BLaER1 (cell line): ENCODE measurements at regions not wholly inside any gene's neighbourhood (a gene's known extent, or its start where the extent isn't known, plus 50 kb on each side); places are given as distances from the start of the nearest gene placed in this dataset.

Experiments
- H3K27ac ChIP-seq: shearing (Covaris generic); formaldehyde crosslinking; 2 replicates; pipeline ENCODE4 v1.8.1; 2022
- H3K27me3 ChIP-seq: shearing (Covaris generic); formaldehyde crosslinking; 2 replicates; pipeline ENCODE4 v1.8.1; 2022
- H3K36me3 ChIP-seq: shearing (Covaris generic); formaldehyde crosslinking; 2 replicates; pipeline ENCODE4 v1.8.1; 2022
- H3K4me1 ChIP-seq: shearing (Covaris generic); formaldehyde crosslinking; 2 replicates; pipeline ENCODE4 v1.8.1; 2022
- H3K4me2 ChIP-seq: shearing (Covaris generic); formaldehyde crosslinking; 2 replicates; pipeline ENCODE4 v1.8.1; 2022
- H3K4me3 ChIP-seq: shearing (Covaris generic); formaldehyde crosslinking; 2 replicates; pipeline ENCODE4 v1.8.1; 2022
- H3K9ac ChIP-seq: shearing (Covaris generic); formaldehyde crosslinking; 2 replicates; pipeline ENCODE4 v1.8.1; 2022
- H3K9me3 ChIP-seq: shearing (Covaris generic); formaldehyde crosslinking; 2 replicates; pipeline ENCODE4 v1.8.1; 2022
- H4K20me1 ChIP-seq: shearing (Covaris generic); formaldehyde crosslinking; 2 replicates; pipeline ENCODE4 v1.8.1; 2022
- Cebpa-rat ChIP-seq: shearing (Covaris generic); IDR thresholded peaks from 2 replicates; pipeline ENCODE4 v1.8.1; 2022

DNA sequence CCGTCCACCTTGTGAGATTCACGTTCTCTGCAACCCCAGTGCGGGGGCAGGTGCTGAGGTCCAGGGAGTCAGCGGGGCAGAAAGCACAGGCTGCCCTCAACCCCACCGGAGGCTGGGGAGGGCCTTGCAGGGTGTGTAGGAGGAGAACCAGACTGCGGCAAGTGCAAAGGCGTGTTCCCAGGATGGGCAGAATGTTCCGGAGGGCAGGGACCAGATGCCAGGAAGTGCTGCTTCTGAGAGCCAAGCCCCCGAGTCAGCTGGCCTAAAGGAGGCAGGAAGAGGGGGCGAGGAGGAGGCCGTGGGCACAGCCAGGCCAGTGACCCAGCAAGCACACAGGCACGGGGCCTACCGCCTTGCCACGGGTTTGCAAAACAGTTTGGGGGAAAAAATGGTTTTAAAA lies 193.8 kb upstream of the AJAP1 start:
- Histone ChIP-seq H3K4me1 (peaks cover 4% of the 10 kb centered on the region), H3K9ac (no peak overlapping the region), H4K20me1 (no peaks in the 10 kb centered on the region), H3K36me3 (no peaks in the 10 kb centered on the region), H3K9me3 (peaks cover 44% of the 10 kb centered on the region), H3K4me3 (no peak overlapping the region), H3K4me2 (no peak overlapping the region), H3K27me3 (no peaks in the 10 kb centered on the region), H3K27ac (no peak overlapping the region)
- no peak for TF ChIP-seq Cebpa-rat

- no peak overlapping the region for H3K27ac ChIP-seq
- no peaks in the 10 kb centered on the region for H4K20me1 ChIP-seq
- no peaks in the 10 kb centered on the region for H3K36me3 ChIP-seq
- H3K4me3 ChIP-seq, result no peak overlapping the region
- no peaks in the 10 kb centered on the region for H3K4me1 ChIP-seq
- no peaks in the 10 kb centered on the region for H3K27me3 ChIP-seq
- H3K4me2 ChIP-seq, result no peak overlapping the region
- H3K9me3 ChIP-seq, result peaks cover 32% of the 10 kb centered on the region
- H3K9ac ChIP-seq, result no peak overlapping the region
- no peak for TF ChIP-seq Cebpa-rat
Measured at GRCh38 chr1:4461726-4462290, 192.6 kb upstream of the AJAP1 start.

GRCh38 chr1:4462831-4463484 lies 191.5 kb upstream of the AJAP1 start:
- Histone ChIP-seq H3K27ac (no peak overlapping the region), H3K4me1 (no peaks in the 10 kb centered on the region), H3K4me3 (no peak overlapping the region), H3K9ac (no peak overlapping the region), H3K9me3 (peaks cover 21% of the 10 kb centered on the region), H3K4me2 (no peak overlapping the region), H3K27me3 (no peaks in the 10 kb centered on the region), H4K20me1 (no peaks in the 10 kb centered on the region), H3K36me3 (no peaks in the 10 kb centered on the region)
- no peak for TF ChIP-seq Cebpa-rat

DNA sequence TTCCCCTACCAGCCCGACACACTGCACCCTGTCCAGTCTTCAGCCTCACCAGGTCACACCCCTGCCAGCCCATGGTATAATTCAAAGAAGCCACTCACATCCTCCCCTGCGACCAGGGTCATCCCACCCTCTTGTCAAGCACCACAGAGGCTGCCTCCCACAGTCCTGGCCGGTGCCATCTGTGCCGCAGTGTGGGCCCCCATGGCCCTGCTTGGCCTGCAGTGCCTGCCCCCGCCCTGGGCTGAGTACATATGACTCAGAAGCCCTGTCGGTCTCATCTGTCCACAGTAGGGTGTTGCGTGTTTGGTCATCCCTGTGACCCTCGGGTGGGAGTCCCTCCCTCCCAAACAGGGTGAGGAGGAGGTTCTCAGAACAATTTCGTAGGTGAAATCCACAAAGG lies 190.8 kb upstream of the AJAP1 start:
- H3K27me3 ChIP-seq, result no peaks in the 10 kb centered on the region

GRCh38 chr1:4464478-4464877 lies 189.9 kb upstream of the AJAP1 start:
- Histone ChIP-seq H3K4me1 (no peaks in the 10 kb centered on the region), H3K9ac (no peak overlapping the region), H3K27ac (no peak overlapping the region), H3K9me3 (peaks cover 5% of the 10 kb centered on the region), H3K27me3 (no peaks in the 10 kb centered on the region), H3K36me3 (no peaks in the 10 kb centered on the region), H3K4me2 (no peak overlapping the region), H3K4me3 (no peak overlapping the region), H4K20me1 (no peaks in the 10 kb centered on the region)
- TF ChIP-seq Cebpa-rat, result no peak

More for the DNA sequence above, 190.8 kb upstream of the AJAP1 start:
- no peak overlapping the region for H3K27ac ChIP-seq
- no peak overlapping the region for H3K4me3 ChIP-seq
- no peak overlapping the region for H3K9ac ChIP-seq
- TF ChIP-seq Cebpa-rat, result no peak
- H3K4me2 ChIP-seq, result no peak overlapping the region
- H4K20me1 ChIP-seq, result no peaks in the 10 kb centered on the region
- H3K9me3 ChIP-seq, result peaks cover 14% of the 10 kb centered on the region
- H3K36me3 ChIP-seq, result no peaks in the 10 kb centered on the region
- no peaks in the 10 kb centered on the region for H3K4me1 ChIP-seq

GRCh38 chr1:4467241-4467640 lies 187.2 kb upstream of the AJAP1 start:
- H4K20me1 ChIP-seq, result no peaks in the 10 kb centered on the region
- H3K27ac ChIP-seq, result no peak overlapping the region
- H3K4me1 ChIP-seq, result no peaks in the 10 kb centered on the region
- no peak for TF ChIP-seq Cebpa-rat
- H3K27me3 ChIP-seq, result no peaks in the 10 kb centered on the region
- no peaks in the 10 kb centered on the region for H3K36me3 ChIP-seq
- no peak overlapping the region for H3K4me2 ChIP-seq
- H3K9ac ChIP-seq, result no peak overlapping the region
- no peak overlapping the region for H3K4me3 ChIP-seq
- H3K9me3 ChIP-seq, result no peaks in the 10 kb centered on the region

- no peak overlapping the region for H3K27ac ChIP-seq
- no peaks in the 10 kb centered on the region for H3K4me1 ChIP-seq
- H3K9me3 ChIP-seq, result no peaks in the 10 kb centered on the region
- H3K27me3 ChIP-seq, result no peaks in the 10 kb centered on the region
- H3K36me3 ChIP-seq, result no peaks in the 10 kb centered on the region
- no peak overlapping the region for H3K4me2 ChIP-seq
- no peaks in the 10 kb centered on the region for H4K20me1 ChIP-seq
- no peak overlapping the region for H3K9ac ChIP-seq
- no peak overlapping the region for H3K4me3 ChIP-seq
- no peak for TF ChIP-seq Cebpa-rat
Measured at GRCh38 chr1:4468386-4468785, 186.0 kb upstream of the AJAP1 start.

DNA sequence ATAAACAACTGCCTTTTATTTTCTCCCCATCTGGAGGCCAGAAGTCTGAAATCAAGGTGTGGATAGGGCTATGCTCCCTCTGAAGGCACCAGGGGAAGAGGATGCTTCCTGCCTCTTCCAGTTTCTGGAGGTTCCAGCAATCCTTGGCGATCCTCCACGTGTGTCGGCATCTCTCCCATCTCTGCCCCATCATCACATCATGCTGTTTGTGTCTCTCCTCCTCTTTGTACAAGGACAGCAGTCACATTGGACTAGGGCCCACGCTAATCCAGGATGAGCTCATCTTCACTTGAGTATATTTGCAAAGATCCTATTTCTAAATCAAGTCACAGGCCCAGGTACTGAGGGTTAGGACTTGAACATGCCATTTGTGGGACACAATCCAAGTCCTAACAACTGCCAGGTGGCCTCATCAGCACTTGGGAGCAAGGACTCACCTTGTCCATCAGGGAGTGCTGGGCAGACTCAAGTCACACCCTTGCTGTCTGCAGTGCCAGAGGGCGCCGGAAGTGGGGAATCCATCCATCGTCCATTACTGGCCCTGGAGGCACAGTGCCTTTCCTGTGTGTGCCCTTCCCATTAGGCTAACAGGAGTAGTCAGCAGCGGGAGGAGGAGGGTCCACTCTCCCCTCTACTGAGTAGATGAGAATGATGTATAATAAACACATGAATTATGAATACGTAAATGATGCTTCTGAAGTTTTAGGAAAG lies 185.4 kb upstream of the AJAP1 start:
- no peak for TF ChIP-seq Cebpa-rat
- Histone ChIP-seq H3K27ac (no peak overlapping the region), H4K20me1 (no peaks in the 10 kb centered on the region), H3K4me3 (no peak overlapping the region), H3K4me1 (no peaks in the 10 kb centered on the region), H3K27me3 (no peaks in the 10 kb centered on the region), H3K9ac (no peak overlapping the region), H3K4me2 (no peak overlapping the region), H3K36me3 (no peaks in the 10 kb centered on the region), H3K9me3 (no peaks in the 10 kb centered on the region)

- H3K9me3 ChIP-seq, result peaks cover 28% of the 10 kb centered on the region
- H4K20me1 ChIP-seq, result no peaks in the 10 kb centered on the region
- no peak for TF ChIP-seq Cebpa-rat
- H3K27me3 ChIP-seq, result no peaks in the 10 kb centered on the region
- no peaks in the 10 kb centered on the region for H3K4me1 ChIP-seq
- no peaks in the 10 kb centered on the region for H3K36me3 ChIP-seq
- no peak overlapping the region for H3K9ac ChIP-seq
- H3K4me2 ChIP-seq, result no peak overlapping the region
- H3K27ac ChIP-seq, result no peak overlapping the region
- no peak overlapping the region for H3K4me3 ChIP-seq
Measured at GRCh38 chr1:4476394-4476793, 178.0 kb upstream of the AJAP1 start.

- Histone ChIP-seq H3K36me3 (no peaks in the 10 kb centered on the region), H4K20me1 (no peaks in the 10 kb centered on the region), H3K9ac (no peak overlapping the region), H3K9me3 (peaks cover 10% of the 10 kb centered on the region), H3K4me2 (no peak overlapping the region), H3K4me1 (peaks cover 29% of the 10 kb centered on the region), H3K27ac (no peak overlapping the region), H3K4me3 (no peak overlapping the region), H3K27me3 (no peaks in the 10 kb centered on the region)
- no peak for TF ChIP-seq Cebpa-rat
Measured at GRCh38 chr1:4481451-4481850, 173.0 kb upstream of the AJAP1 start.
